Stomach (tissue), 4 donors: ENCODE measurements at regions not wholly inside any gene's neighbourhood (a gene's known extent, or its start where the extent isn't known, plus 50 kb on each side); places are given as distances from the start of the nearest gene placed in this dataset.

Source experiments
- CTCF ChIP-seq, 7 experiments: fragments of 450-650 bp in 4 of 7; fragments of 200-600 bp in 3 of 7; sonication (generic) in 3 of 7; IDR thresholded peaks; one replicate each; pipeline ENCODE4 v1.5.1; 2016 to 2019; ENCODE audit warnings: antibody characterized with exemption in 7 of 7, control low read depth in 2 of 7, mild to moderate bottlenecking in 1 of 7
- POLR2AphosphoS5 ChIP-seq, 3 donors: sonication (generic); formaldehyde crosslinking; IDR thresholded peaks; one replicate each; pipeline ENCODE4 v1.6.1; 2016; ENCODE audit warnings: antibody characterized with exemption in 3 of 3

DNA sequence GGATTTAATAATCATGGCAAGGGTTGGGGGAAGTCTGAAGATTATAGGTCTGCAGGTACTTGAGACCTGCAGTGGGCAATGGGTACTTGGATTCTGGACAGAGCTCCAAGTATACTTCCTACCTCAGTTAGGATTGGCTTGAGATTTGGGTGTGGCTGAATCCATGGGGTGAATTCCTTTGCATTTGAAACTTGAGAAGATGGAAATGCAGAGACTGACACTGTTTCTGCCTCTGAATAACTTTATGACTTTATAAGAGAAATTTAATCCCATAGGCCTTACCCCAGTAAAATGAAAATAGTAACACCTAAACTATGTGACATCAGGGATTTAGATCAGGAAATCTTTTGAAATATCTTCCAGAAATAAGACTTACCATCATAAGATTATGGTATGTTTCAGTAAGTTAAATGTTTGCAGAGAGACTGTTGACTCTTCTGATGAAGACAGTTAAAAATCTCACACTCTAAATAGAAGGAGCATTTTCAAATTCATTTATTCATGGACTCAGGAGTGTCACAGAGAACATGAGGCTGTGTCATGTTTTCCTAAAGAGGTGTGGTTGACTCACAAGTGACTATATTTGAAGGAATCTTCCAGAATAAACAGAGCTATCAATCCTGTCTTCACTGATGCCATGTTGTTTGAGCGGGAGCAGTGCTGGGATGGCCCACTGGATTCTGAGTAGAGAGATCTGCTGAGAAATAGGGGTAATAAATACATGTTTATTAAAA lies 513.5 kb upstream of the NR3C2 start:
- no peak for TF ChIP-seq CTCF (IDR thresholded peaks at IDR 0.05)
- no peak for TF ChIP-seq POLR2AphosphoS5 (IDR thresholded peaks at IDR 0.05)
